ENCODE measurements at regions not wholly inside any gene's neighbourhood (a gene's known extent, or its start where the extent isn't known, plus 50 kb on each side); places are given as distances from the start of the nearest gene placed in this dataset.

DNA sequence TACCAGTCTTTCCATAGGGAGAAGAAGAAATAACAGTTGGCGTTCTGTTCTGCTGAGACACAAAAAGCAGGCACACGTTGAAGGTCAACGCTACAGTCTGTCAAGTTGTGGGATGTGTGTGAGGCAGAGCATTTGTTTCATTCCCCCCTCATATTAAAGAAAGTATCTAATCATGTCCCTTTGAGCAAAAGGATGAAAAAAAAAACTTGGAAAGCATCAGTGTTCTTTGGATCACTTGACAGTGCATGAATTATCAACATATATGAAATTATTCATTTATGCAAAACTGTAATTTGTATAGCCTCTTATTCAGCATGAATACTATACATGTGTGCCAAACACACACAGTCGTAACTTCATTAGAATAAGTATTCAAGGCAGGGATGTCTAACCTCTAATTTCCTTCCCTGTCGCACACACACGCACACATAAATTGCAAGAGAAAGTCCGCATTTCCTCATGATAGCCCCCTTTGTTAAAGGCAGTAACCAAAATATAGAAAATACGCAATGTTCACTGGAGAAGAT lies 228.6 kb downstream of the RND3 start:
- no peak for TF ChIP-seq CTCF (IDR thresholded peaks at IDR 0.05)
- TF ChIP-seq EP300 (IDR thresholded peaks at IDR 0.05): no peak
- no peak for TF ChIP-seq POLR2AphosphoS5 (IDR thresholded peaks at IDR 0.05)

Measured in suprapubic skin (tissue), 4 donors.